PC-3 (cell line): ENCODE measurements at regions not wholly inside any gene's neighbourhood (a gene's known extent, or its start where the extent isn't known, plus 50 kb on each side); places are given as distances from the start of the nearest gene placed in this dataset.

Experiments
- CTCF ChIP-seq: fragments of 300-600 bp; sonication (generic); conservative IDR thresholded peaks from 2 replicates; pipeline ENCODE4 v1.5.1; 2017; ENCODE audit warnings: antibody characterized with exemption, low read depth, mild to moderate bottlenecking, low read length
- EZH2 ChIP-seq: fragments of 300-600 bp; sonication (generic); IDR thresholded peaks from one replicate; pipeline ENCODE4 v1.6.1; 2017; ENCODE audit warnings: antibody characterized with exemption, mild to moderate bottlenecking, low read length; ENCODE audit not compliant: unreplicated experiment

DNA sequence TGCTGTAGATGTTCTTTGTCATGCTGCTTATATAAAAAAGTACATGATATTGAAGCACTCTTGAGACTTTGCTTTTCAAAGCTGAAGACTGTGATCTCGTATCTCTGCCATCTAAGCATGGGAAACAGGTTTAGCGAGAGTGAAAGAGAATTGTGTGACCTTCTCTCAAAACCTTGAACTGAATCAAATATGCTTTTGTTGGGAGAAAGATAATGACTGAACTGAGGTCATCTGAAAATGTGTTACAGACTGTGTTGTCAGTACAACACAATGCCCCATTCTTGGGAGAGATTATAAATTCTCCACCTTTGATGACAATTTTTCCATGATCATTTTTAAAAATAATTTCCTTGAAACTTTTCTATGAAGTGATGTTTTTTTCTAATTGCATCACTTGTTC, 272.1 kb upstream of the SEL1L start:
- no peak for TF ChIP-seq CTCF
- no peak for TF ChIP-seq EZH2
